ENCODE measurements at regions not wholly inside any gene's neighbourhood (a gene's known extent, or its start where the extent isn't known, plus 50 kb on each side); places are given as distances from the start of the nearest gene placed in this dataset.

DNA sequence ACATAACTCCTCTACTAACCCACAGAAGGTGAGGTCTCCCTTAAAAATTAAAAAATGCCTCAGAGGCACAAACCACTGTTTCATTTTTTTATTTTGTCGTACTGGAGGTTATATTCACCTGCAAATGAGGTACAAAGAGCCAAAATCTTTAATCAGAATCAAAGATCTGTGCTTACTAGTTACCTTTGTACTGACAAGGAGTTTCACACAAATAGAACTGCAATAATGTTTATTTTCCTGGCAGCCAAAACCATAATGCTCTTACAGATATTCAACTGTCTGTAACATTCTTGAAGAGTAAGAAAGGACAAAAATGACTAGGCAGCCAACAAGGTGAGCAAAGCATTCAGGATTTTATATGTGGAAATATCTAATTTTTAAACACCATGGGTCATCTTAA lies 105.1 kb upstream of the NOL4 start:
- no peak for FAIRE-seq
- 87% methylated on average over 1 of the region's 1 CpG; no CpG with 5 or more reads in 1 of the 2 experiments for WGBS, 2 experiments (ENCODE audit: extremely low coverage in 1 of 2, insufficient coverage in 1 of 2, insufficient read length in 1 of 2, insufficient replicate concordance in 2 of 2, low coverage in 1 of 2, low lambda C conversion rate in 2 of 2, missing lambda C conversion rate in 1 of 2)
- H3K9ac ChIP-seq (replicated peaks in 1 of 4; ENCODE audit: extremely low read depth in 1 of 4, low read depth in 3 of 4, low read length in 3 of 4): no peak overlapping the region
- CTCF ChIA-PET (ENCODE audit: partially characterized antibody): interaction anchor here (0.9 kb wide), 1 partner anchor 8 kb away, joined by 3 read pairs; no protein-coding TSS in a partner anchor
- H3K56ac ChIP-seq (replicated peaks; ENCODE audit: insufficient read length, low read depth, low read length): no peak overlapping the region
- no peaks in the 10 kb centered on the region for H3K27me3 ChIP-seq (replicated peaks in 1 of 4; ENCODE audit: control insufficient read depth in 3 of 4, extremely low read depth in 1 of 4, insufficient read depth in 3 of 4, low read length in 3 of 4)
- H3K36me3 ChIP-seq (ENCODE audit: control insufficient read depth in 2 of 4, insufficient read depth in 4 of 4, low read length in 3 of 4): no peaks in the 10 kb centered on the region
- no peaks in the 10 kb centered on the region for H3K79me1 ChIP-seq (ENCODE audit: low read depth, low read length)
- H3K27ac ChIP-seq (ENCODE audit: low read depth, low read length): no peak overlapping the region
- H3K9me3 ChIP-seq (ENCODE audit: insufficient read depth in 2 of 2, low read depth in 1 of 2, low read length in 1 of 2): no peaks in the 10 kb centered on the region; a peak in 1 of 4 replicates
- no peak overlapping the region for H4K91ac ChIP-seq (replicated peaks; ENCODE audit: insufficient read length, low read length)
- no peak overlapping the region for H3K18ac ChIP-seq (ENCODE audit: extremely low read depth, low read length)
- TF ChIP-seq RNF2 (IDR thresholded peaks at IDR 0.05; ENCODE audit: borderline replicate concordance, low read depth, low read length, missing control alignments, poor library complexity, severe bottlenecking): no peak
- H2BK20ac ChIP-seq (ENCODE audit: low read length): no peak overlapping the region
- no peaks in the 10 kb centered on the region for H3K79me2 ChIP-seq (ENCODE audit: control insufficient read depth in 1 of 2, insufficient read depth in 2 of 2, low read length in 2 of 2)
- DNase-seq (ENCODE audit: low read depth in 1 of 2, low spot score in 2 of 2): no peak
- no peak overlapping the region; a peak in 1 of 4 replicates for H3K4me2 ChIP-seq (ENCODE audit: insufficient read depth in 1 of 2, low read depth in 2 of 2, low read length in 2 of 2)
- no peak overlapping the region for H4K5ac ChIP-seq (ENCODE audit: insufficient read length, low read depth, low read length)
- no peak overlapping the region for H3K4me3 ChIP-seq (ENCODE audit: extremely low read depth in 1 of 4, insufficient read depth in 2 of 4, low read depth in 3 of 4, low read length in 4 of 4)
- H2BK5ac ChIP-seq (ENCODE audit: low read depth, low read length): no peak overlapping the region
- 0 out of 2 replicates have a peak overlapping the region, but pooled peaks have one; percentile 9 for H2AFZ ChIP-seq (ENCODE audit: low read length)
- 0 out of 7 replicates have a peak, but pooled peaks cover 0 to 2% (median 0%) of the 10 kb centered on the region in 4 experiments for H3K4me1 ChIP-seq (replicated peaks in 1 of 4; ENCODE audit: control insufficient read depth in 3 of 4, insufficient read depth in 4 of 4, low read length in 3 of 4)
- no peak overlapping the region for H2BK12ac ChIP-seq (ENCODE audit: low read depth, low read length)
- H3K4ac ChIP-seq (replicated peaks; ENCODE audit: insufficient read length, low read depth, low read length): no peak overlapping the region
- H4K8ac ChIP-seq (ENCODE audit: extremely low read depth, insufficient read depth, low read length): no peak overlapping the region
- no peak overlapping the region for H3K23ac ChIP-seq (ENCODE audit: insufficient read length)
- H2BK15ac ChIP-seq (ENCODE audit: low read length): no peak overlapping the region
- H4K20me1 ChIP-seq (replicated peaks in 1 of 2; ENCODE audit: control insufficient read depth in 1 of 2, insufficient read depth in 2 of 2, low read length in 2 of 2): no peaks in the 10 kb centered on the region
- POLR2A ChIA-PET (ENCODE audit: partially characterized antibody): interaction anchor here (0.6 kb wide), 1 partner anchor 845 kb away, joined by 3 read pairs; no protein-coding TSS in a partner anchor
- H2BK120ac ChIP-seq (replicated peaks; ENCODE audit: low read depth, low read length): no peak overlapping the region
- H2AK5ac ChIP-seq (ENCODE audit: low read depth, low read length): no peak overlapping the region
- H3K14ac ChIP-seq (ENCODE audit: insufficient read length): no peak overlapping the region
- no peaks in the 10 kb centered on the region for H3K23me2 ChIP-seq (ENCODE audit: low read depth, low read length)
